GM18909 (cell line): ENCODE measurements at regions not wholly inside any gene's neighbourhood (a gene's known extent, or its start where the extent isn't known, plus 50 kb on each side); places are given as distances from the start of the nearest gene placed in this dataset.
"Not testable (repeated sequence)": the region's sequence is repeated elsewhere in the genome, so short reads cannot be mapped to it uniquely, and the experiment has no call there.

Experiments
- ATAC-seq: cut with Tn5 transposase; IDR thresholded peaks from one replicate; pipeline ENCODE4 v1.9.1; 2021; ENCODE audit warnings: mild to moderate bottlenecking; ENCODE audit not compliant: unreplicated experiment, poor library complexity

GRCh38 chr6:95847061-95847460, 168.7 kb upstream of the FUT9 start:
- no peak for ATAC-seq

DNA sequence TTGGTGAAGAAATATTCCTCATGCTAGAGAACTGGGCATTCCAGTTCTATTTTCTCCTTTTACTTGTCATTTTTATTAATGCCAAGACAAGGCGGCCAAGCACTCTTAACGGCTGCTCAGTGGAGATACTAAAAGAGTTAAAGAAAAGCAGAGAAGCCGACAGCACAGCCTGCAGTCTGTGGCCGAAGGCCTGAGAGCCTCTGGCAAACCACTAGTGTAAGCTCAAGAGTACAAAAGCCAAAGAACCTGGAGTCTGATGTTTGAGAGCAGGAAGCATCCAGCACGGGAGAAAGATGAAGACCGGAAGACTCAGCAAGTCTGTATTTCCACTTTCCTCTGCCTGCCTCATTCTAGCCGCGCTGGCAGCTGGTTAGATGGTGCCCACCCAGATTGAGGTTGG, 167.1 kb upstream of the FUT9 start:
- ATAC-seq, result no peak

GRCh38 chr6:95856876-95857364, 158.9 kb upstream of the FUT9 start:
- no peak for ATAC-seq

DNA sequence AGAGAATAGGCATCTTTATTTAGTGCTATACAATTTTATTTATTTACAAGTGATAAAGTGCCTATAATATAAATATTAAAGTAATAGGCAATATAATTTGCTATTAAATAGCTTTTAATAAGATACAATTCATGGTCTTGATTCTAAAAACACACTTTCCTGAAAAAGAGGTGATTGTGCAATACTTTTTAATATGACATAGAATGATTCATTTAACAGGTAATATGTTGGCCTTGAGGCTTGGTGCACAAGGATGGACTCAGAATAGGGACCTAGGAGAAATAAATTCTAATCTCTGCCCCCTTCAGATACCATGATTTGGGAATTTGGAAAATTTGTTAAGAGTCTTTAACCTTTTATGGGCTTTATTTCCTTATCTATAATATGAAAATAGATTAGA, 149.9 kb upstream of the FUT9 start:
- ATAC-seq, result no peak

- ATAC-seq, result no peak
These were observed 149.0 kb upstream of the FUT9 start for GRCh38 chr6:95866732-95867131.

DNA sequence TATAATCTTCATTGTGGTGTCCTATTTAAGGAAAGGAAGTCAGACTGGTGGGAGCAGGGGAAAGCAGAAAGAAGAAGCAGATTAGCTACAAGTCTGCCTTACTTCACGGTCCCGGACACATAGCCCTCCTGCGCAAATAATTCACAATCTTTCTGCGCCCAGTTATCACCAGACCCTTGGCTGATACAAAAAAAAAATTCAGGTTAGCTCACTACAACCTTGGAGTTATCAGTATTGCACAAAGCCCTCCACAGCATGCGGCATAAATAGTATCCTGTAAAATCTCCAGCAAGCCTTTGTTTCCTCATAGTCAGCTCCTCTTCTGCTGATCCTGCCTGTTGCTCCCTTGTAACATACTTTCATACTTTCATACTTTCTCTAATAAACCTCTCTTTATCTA, 148.6 kb upstream of the FUT9 start:
- no peak for ATAC-seq

GRCh38 chr6:95877480-95877879, 138.3 kb upstream of the FUT9 start:
- ATAC-seq, result no peak

- no peak for ATAC-seq
These were observed 135.9 kb upstream of the FUT9 start for GRCh38 chr6:95879856-95880255.

DNA sequence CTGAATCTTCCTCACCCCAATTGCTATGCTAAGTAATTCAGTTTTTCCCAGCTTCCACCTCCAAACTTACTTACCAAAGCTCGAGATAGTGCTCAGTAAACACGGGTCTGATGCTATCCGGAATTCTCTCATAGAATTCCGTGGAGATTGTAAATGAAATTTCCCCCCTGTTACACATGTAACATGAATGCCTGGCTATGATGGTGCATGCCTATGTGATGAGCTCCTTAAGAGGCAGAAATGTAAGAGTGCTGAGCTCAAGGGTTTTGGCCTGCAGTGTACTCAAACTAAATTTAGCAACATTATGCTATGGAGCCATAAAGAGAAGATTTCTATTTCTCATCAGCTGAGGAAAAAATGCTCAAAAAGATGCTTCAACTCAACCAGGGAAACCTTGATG, 133.4 kb upstream of the FUT9 start:
- ATAC-seq, result no peak

DNA sequence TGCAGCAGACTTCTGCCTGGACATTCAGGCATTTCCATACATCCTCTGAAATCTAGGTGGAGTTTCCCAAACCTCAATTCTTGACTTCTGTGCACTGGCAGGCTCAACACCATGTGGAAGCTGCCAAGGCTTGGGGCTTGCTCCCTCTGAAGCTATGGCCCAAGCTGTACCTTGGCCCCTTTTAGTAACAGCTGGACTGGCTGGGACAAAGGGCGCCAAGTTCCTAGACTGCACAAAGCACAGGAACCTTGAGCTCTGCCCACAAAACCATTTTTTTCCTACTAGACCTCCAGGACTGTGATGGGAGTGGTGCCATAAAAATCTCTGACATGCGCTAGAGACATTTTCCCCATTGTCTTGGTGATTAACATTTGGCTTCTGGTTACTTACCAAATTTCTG, 127.1 kb upstream of the FUT9 start:
- ATAC-seq, result not testable (repeated sequence)

GRCh38 chr6:95905132-95905531, 110.6 kb upstream of the FUT9 start:
- ATAC-seq, result no peak

DNA sequence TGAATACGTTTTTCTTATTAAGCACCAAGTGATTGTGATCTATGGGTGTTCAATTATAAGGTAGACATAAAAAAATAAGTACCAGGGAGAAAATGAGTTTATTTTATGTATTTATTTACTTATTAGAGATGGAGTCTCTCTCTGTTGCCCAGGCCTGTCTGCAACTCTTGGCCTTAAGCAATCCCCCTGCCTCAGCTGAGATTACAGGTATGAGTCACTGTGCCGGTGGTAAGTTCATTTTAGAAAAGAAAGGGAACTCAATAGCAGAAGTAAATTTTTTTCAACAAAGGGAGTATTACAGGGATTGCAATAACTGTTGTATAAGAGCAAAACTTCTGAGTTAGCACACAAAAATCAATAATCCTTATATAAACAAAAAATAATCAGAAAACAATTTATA, 98.7 kb upstream of the FUT9 start:
- ATAC-seq, result no peak

DNA sequence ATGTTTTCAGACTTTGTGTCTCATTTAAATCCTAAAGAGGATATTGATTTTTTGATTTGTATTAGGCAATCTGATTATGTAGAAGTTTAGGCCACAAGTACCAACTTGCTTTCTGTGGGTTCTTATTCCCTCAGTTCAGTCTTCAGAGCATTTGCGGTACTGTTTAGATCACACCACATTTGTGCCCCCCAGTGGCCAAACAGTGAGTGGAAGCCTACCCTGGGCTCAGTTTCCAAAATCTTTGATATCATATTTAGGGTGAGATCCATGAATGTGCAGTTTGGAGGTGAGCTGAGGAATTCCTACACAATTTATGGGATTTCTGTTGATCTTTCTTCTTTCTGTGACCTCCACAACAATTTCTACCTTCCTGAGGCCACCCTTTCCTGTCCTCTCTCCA, 92.3 kb upstream of the FUT9 start:
- peak; percentile 66 for ATAC-seq

GRCh38 chr6:95935736-95936135, 80.0 kb upstream of the FUT9 start:
- no peak for ATAC-seq

DNA sequence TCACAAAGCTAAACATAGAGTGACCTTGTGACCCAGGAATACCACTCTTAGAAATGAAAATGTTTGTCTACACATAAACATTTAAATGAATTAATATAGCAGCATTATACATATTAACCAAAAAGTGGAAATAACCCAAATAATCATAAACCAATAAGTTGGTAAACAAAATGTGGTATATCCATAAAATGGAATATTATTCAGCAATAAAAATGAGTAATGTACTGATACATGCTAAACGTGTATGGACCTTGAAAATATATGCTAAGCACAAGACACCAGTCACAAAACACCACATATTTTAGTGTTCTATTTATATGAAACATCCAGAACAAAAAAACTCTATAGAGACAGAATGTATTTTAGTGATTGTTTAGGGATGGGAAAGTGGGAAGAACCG, 68.9 kb upstream of the FUT9 start:
- no peak for ATAC-seq

DNA sequence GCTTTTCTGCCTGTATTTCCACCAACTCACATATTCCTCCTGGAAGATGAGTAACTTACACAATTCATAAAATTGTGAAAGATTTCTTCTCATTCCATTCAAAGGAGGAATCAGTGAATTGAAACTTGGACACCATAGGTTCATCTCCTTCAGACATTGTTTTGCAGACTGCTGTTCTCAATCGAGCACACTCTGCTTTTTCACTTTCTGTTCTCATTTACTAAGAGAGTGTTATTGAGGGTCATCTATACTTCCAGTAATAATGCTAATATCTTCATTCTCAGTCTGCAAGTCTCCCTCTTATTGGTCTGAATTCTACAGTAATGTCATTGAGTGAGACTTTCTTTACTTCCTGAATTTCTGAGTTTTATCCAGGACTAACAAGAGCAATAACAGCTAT, 67.5 kb upstream of the FUT9 start:
- no peak for ATAC-seq

- ATAC-seq, result no peak
These were observed 65.8 kb upstream of the FUT9 start for GRCh38 chr6:95949985-95950384.

DNA sequence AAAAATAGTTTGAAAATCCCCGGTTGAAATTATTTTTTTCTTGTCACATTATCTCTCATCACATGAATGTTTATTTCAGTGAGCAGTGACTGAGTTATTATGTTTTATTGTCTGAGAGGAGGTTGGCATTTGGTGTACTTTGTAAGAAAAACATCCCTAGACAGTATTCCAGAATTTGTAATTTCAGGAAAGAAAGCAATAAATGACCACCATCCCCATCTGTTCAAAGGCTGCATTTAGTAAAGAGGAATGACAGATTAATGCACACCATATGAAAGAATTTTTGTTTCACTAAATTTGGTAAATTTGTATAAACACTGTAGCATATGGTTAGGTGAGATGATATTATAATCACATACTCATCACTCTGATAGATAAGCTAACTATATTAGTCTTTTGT, 57.1 kb upstream of the FUT9 start:
- ATAC-seq, result no peak

- ATAC-seq, result no peak
These were observed 56.5 kb upstream of the FUT9 start for GRCh38 chr6:95959261-95959660.
